Stimulated activated CD4-positive, alpha-beta T cell treated with anti-CD3 and anti-CD28 coated beads, Interleukin-15, amount 100 ng/mL, for 1 hour (primary cell): ENCODE measurements at regions not wholly inside any gene's neighbourhood (a gene's known extent, or its start where the extent isn't known, plus 50 kb on each side); places are given as distances from the start of the nearest gene placed in this dataset.
"Not testable (repeated sequence)": the region's sequence is repeated elsewhere in the genome, so short reads cannot be mapped to it uniquely, and the experiment has no call there.

Experiments
- DNase-seq, 2 donors: peaks; one replicate each; pipeline ENCODE4 v3.0.0-alpha.2; 2020; ENCODE audit warnings: low read depth in 1 of 2, low spot score in 1 of 2

- DNase-seq, result no peak
Observed at GRCh38 chr5:157961176-157961575, 102.2 kb upstream of the CLINT1 start.

DNA sequence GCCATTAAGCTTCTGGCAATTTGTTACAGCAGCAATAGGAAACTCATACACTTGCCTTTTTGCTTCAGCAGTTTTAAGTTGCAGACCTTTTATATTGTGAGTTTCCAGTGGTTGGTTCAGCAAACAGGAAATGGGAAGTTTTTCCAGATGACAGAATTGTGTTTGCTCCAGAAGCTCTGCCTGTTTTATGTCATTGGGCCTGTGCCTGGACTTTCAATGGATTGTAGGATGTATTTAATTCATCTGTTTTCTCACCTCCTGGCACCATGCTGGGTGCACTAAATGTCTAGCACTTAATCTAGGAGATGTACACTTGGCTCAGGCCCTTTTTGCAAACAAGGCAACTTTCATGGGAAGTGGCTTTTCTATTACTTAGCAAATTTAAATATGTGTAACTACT lies 100.4 kb upstream of the CLINT1 start:
- DNase-seq, result no peak

GRCh38 chr5:157956271-157956885 lies 97.4 kb upstream of the CLINT1 start:
- no peak for DNase-seq

DNA sequence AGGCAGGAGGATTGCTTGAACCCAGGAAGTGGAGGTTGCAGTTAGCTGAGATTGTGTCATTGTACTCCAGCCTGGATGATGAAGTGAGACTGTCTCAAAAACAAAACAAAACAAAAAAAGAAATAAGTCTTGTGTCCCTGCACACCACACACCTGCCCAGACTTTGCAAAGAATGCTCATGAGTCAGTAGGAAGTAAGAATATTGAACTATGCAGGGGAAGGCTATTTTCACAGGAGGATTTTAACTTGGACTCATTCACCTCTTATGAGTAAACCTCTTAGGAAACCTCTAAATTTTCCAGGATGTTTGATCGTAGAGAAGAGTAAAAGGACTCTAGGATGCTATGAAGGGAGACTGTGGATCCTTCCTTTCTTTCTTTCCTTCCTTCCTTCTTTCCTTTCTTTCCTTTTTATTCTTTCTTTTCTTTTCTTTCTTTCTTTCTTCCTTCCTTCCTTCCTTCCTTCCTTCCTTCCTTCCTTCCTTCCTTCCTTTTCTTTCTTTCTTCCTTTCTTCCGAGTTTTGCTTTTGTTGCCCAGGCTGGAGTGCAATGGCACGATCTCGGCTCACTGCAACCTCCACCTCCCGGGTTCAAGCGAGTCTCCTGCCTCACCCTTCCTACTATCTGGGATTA lies 96.7 kb upstream of the CLINT1 start:
- no peak for DNase-seq

GRCh38 chr5:157952374-157952685 lies 93.4 kb upstream of the CLINT1 start:
- DNase-seq, result no peak

GRCh38 chr5:157951673-157952373 lies 92.9 kb upstream of the CLINT1 start:
- DNase-seq, result no peak

DNA sequence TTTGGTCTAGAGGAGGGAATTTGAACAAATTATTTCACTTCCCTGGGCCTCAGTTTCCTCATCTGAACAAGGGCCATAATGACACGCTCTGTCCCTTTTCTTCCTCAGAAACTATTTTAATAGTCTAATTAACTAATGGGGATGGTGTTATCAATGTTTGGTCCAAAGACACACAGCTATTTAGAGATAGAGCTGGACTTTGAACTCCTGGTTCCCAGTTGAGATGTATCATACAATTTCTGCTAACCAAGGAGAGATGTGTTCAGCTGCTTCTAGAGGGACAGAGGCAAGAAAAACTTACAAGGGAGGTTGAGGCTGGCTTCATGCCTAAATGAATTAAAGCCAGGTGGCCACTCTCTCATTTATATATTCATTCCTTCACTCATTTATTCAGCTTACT lies 90.6 kb upstream of the CLINT1 start:
- no peak for DNase-seq

- peak; percentile 46 to 53 for DNase-seq
Observed at GRCh38 chr5:157948738-157949410, 89.9 kb upstream of the CLINT1 start.

- no peak for DNase-seq
Observed at GRCh38 chr5:157947156-157947555, 88.2 kb upstream of the CLINT1 start.

- not testable (repeated sequence) for DNase-seq
Observed at GRCh38 chr5:157945822-157946221, 86.9 kb upstream of the CLINT1 start.

GRCh38 chr5:157944938-157945337 lies 86.0 kb upstream of the CLINT1 start:
- no peak for DNase-seq

- no peak for DNase-seq
Observed at GRCh38 chr5:157944077-157944633, 85.2 kb upstream of the CLINT1 start.

GRCh38 chr5:157942595-157942994 lies 83.7 kb upstream of the CLINT1 start:
- DNase-seq, result no peak

DNA sequence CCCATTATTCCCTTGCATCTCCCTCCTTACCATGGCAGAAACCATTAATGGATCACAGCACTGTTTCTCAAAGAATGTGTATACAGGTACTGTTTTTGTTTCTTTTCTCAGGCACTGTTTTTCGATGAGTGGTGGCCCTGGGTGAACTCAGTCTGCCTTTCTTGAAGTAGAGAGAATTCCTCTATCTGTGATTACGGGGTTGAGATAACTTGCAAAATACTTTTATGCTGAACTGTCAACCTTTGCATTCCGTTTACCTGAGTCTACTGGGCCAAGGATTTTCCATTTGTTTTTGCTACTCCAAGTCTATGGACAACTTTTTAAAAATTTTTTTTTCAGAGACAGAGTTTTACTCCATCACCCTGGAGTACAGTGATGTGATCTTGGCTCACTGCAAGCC lies 82.7 kb upstream of the CLINT1 start:
- no peak for DNase-seq

DNA sequence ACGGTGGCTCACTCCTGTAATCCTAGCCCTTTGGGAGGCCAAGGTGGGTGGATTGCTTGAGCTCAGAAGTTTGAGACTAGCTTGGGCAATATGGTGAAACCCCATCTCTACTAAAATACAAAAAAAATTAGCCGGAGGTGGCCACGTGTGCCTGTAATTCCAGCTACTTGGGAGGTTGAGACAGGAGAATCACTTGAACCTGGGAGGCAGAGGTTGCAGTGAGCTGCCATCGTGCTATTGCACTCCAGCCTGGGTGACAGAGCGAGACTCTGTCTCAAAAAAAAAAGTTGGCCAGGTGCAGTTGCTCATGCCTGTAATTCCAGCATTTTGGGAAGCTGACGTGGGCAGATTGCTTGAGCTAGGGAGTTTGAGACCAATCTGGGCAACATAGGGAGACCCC lies 79.2 kb upstream of the CLINT1 start:
- DNase-seq, result not testable (repeated sequence)

GRCh38 chr5:157936776-157937501 lies 78.0 kb upstream of the CLINT1 start:
- DNase-seq, result not testable (repeated sequence)

DNA sequence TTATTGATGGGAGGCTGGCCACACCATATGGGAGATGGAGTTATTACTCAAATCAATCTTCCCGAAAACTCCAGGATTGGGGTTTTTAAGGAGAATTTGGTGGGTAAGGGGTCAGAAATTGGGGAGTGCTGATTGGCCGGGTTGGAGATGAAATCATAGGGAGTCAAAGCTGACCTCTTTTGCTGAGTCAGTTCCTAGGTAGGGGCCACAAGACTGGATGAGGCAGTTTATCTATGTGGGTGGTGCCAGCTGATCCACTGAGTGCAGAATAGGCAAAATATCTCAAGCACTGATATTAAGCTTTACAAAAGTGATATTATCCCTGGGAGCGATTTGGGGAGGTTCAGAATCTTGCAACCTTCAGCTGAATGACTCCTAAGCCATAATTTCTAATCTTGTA lies 75.7 kb upstream of the CLINT1 start:
- no peak for DNase-seq

DNA sequence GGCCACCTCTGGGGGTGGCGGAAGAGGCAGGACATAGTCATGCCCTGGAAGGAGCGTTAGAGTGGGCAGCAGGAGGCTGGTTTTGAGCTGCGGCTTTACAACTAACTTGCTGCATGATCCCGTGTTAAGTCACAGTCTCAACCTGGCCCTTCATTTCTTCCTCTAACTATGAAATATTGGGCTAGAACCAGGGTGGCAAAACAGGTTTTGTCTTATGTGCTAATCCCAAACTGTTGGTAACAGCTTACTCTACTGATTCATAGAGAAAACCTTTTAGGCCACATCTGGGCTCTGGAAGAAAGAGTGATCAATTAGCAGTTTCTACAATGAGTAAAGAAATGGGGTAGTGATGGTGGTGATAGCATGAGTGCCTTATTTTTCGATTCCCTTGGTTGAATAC lies 74.1 kb upstream of the CLINT1 start:
- no peak for DNase-seq

- DNase-seq, result no peak
Observed at GRCh38 chr5:157930710-157931109, 71.8 kb upstream of the CLINT1 start.

GRCh38 chr5:157926977-157927376 lies 68.0 kb upstream of the CLINT1 start:
- DNase-seq, result no peak
